WTC11 (cell line): ENCODE measurements at regions not wholly inside any gene's neighbourhood (a gene's known extent, or its start where the extent isn't known, plus 50 kb on each side); places are given as distances from the start of the nearest gene placed in this dataset.

Experiments used
- ATAC-seq: fragments of 200-7000 bp; cut with Tn5 transposase; 2 replicates; pipeline ENCODE4 v1.10.0; 2021; ENCODE audit warnings: mild to moderate bottlenecking, moderate library complexity
- CTCF ChIA-PET: fragments of 300-600 bp; sonication (Branson Sonifier 250); formaldehyde crosslinking; loops from one replicate; lab custom pipeline; 2021; ENCODE audit warnings: antibody characterized with exemption; lab: Charles Lee
- POLR2A ChIA-PET: fragments of 350-600 bp; sonication (Branson Sonifier 250); formaldehyde crosslinking; loops from one replicate; lab custom pipeline; 2021; ENCODE audit warnings: antibody characterized with exemption; lab: Charles Lee
- DNase-seq: peaks from one replicate; pipeline ENCODE4 v3.0.0; 2021; ENCODE audit warnings: low spot score
- H3K27ac Mint-ChIP-seq: 2 replicates; pipeline ENCODE4 v1.8.0; 2021; ENCODE audit warnings: mixed read lengths
- H3K27me3 Mint-ChIP-seq: 2 replicates; pipeline ENCODE4 v1.8.0; 2021; ENCODE audit warnings: low read depth, mild to moderate bottlenecking, moderate library complexity, mixed read lengths
- H3K36me3 Mint-ChIP-seq: 2 replicates; pipeline ENCODE4 v1.8.0; 2021; ENCODE audit warnings: mixed read lengths
- H3K4me1 Mint-ChIP-seq: 2 replicates; pipeline ENCODE4 v1.8.0; 2022; ENCODE audit warnings: mixed read lengths
- H3K4me3 Mint-ChIP-seq: 2 replicates; pipeline ENCODE4 v1.8.0; 2021; ENCODE audit warnings: mild to moderate bottlenecking, moderate library complexity, mixed read lengths
- H3K9me3 Mint-ChIP-seq: 2 replicates; pipeline ENCODE4 v1.8.0; 2021; ENCODE audit warnings: mixed read lengths
- CREB1 ChIP-seq: sonication (generic); formaldehyde crosslinking; IDR thresholded peaks from 2 replicates; pipeline ENCODE4 v1.8.0; 2023; ENCODE audit warnings: mild to moderate bottlenecking, missing genetic modification reagents
- CREM ChIP-seq: sonication (generic); formaldehyde crosslinking; IDR thresholded peaks from 2 replicates; pipeline ENCODE4 v1.8.1; 2022; ENCODE audit warnings: mild to moderate bottlenecking, missing genetic modification reagents, moderate library complexity
- ELF4 ChIP-seq: sonication (generic); formaldehyde crosslinking; IDR thresholded peaks from 2 replicates; pipeline ENCODE4 v1.8.1; 2022; ENCODE audit warnings: low read depth, mild to moderate bottlenecking, moderate library complexity, missing genetic modification reagents
- GTF2I ChIP-seq: fragments of 250-450 bp; sonication (Bioruptor Pico); conservative IDR thresholded peaks from 2 replicates; pipeline ENCODE4 v1.4.0; 2021; ENCODE audit warnings: mild to moderate bottlenecking
- MXD4 ChIP-seq: fragments of 250-450 bp; sonication (Bioruptor Pico); IDR thresholded peaks from 2 replicates; pipeline ENCODE4 v1.8.0; 2021; ENCODE audit warnings: mild to moderate bottlenecking, moderate library complexity, borderline replicate concordance
- MYBL2 ChIP-seq: sonication (generic); formaldehyde crosslinking; IDR thresholded peaks from 2 replicates; pipeline ENCODE4 v1.8.1; 2023; ENCODE audit warnings: mild to moderate bottlenecking, moderate library complexity, missing genetic modification reagents
- NFE2L1 ChIP-seq: sonication (generic); formaldehyde crosslinking; IDR thresholded peaks from 2 replicates; pipeline ENCODE4 v1.8.1; 2023; ENCODE audit warnings: missing genetic modification reagents
- NR1H2 ChIP-seq: sonication (generic); formaldehyde crosslinking; IDR thresholded peaks from 2 replicates; pipeline ENCODE4 v1.9.0; 2021; ENCODE audit warnings: mild to moderate bottlenecking, moderate library complexity, missing genetic modification reagents
- TEAD1 ChIP-seq: sonication (generic); formaldehyde crosslinking; IDR thresholded peaks from 2 replicates; pipeline ENCODE4 v1.8.0; 2022; ENCODE audit warnings: mild to moderate bottlenecking, missing genetic modification reagents
- TEAD4 ChIP-seq: sonication (generic); formaldehyde crosslinking; IDR thresholded peaks from 2 replicates; pipeline ENCODE4 v1.8.0; 2022; ENCODE audit warnings: mild to moderate bottlenecking, missing genetic modification reagents
- TF ChIP-seq, protein P1 (sequence below): fragments of 250-450 bp; sonication (Bioruptor Pico); IDR thresholded peaks from 2 replicates; pipeline ENCODE4 v1.8.0; 2021; ENCODE audit warnings: mild to moderate bottlenecking
- TF ChIP-seq, protein P2 (sequence below): sonication (generic); formaldehyde crosslinking; IDR thresholded peaks from 2 replicates; pipeline ENCODE4 v1.8.1; 2023; ENCODE audit warnings: mild to moderate bottlenecking, missing genetic modification reagents
- TF ChIP-seq, protein P3 (sequence below): sonication (generic); formaldehyde crosslinking; IDR thresholded peaks from 2 replicates; pipeline ENCODE4 v1.8.0; 2022; ENCODE audit warnings: mild to moderate bottlenecking, missing genetic modification reagents
- TF ChIP-seq, protein P4 (sequence below): sonication (generic); formaldehyde crosslinking; IDR thresholded peaks from 2 replicates; pipeline ENCODE4 v1.8.1; 2023; ENCODE audit warnings: mild to moderate bottlenecking, moderate library complexity, missing genetic modification reagents
- TF ChIP-seq, protein P5 (sequence below): sonication (generic); formaldehyde crosslinking; IDR thresholded peaks from 2 replicates; pipeline ENCODE4 v1.8.1; 2022; ENCODE audit warnings: mild to moderate bottlenecking, moderate library complexity, missing genetic modification reagents
- TF ChIP-seq, protein P6 (sequence below): sonication (generic); formaldehyde crosslinking; IDR thresholded peaks from 2 replicates; pipeline ENCODE4 v1.8.1; 2022; ENCODE audit warnings: missing genetic modification reagents, borderline replicate concordance
- TF ChIP-seq, protein P7 (sequence below): sonication (generic); formaldehyde crosslinking; conservative IDR thresholded peaks from 2 replicates; pipeline ENCODE4 v1.8.1; 2023; ENCODE audit warnings: mild to moderate bottlenecking, low read depth, missing genetic modification reagents, moderate library complexity
- TF ChIP-seq, protein P8 (sequence below): sonication (generic); formaldehyde crosslinking; IDR thresholded peaks from 2 replicates; pipeline ENCODE4 v1.8.1; 2022; ENCODE audit warnings: low read depth, mild to moderate bottlenecking, moderate library complexity, missing genetic modification reagents, borderline replicate concordance

DNA sequence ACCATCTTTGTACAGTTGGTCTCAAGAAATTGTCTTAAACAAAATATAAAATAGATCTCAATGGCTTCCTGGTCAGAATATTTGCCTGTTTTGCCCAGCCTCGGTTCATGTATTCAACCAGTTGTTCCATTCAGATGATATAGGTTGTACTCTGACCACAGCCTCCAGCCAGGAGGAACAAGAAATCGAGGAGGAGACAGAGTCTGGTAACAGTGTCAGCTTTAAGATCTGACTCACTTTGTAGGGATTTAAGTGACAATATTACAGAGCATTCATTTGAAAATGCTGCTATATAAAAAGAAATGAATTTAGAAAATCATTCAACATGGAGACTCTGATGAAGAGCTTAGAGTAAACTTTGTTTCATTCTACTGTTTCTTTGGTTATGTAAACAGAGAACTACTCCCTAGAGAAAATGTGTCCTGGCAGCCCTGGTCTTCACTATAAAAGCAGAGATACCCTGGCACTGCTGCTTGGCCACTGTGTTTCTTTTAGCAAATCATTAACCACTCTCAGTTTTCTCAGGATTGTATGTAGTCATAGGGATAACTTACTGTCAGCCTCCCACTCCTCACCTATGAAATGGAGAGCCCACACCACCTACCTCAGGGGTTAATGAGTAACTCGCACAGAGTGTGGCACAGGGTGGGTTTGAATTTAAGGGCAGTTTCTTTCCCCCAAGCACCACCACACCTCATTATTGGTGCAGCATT, 53.5 kb downstream of the PAGE2 start:
- POLR2A ChIA-PET, result interaction anchor here (0.6 kb wide), 1 partner anchor 220 kb away, joined by 3 read pairs; no protein-coding TSS in a partner anchor
- TF ChIP-seq, protein P1, sequence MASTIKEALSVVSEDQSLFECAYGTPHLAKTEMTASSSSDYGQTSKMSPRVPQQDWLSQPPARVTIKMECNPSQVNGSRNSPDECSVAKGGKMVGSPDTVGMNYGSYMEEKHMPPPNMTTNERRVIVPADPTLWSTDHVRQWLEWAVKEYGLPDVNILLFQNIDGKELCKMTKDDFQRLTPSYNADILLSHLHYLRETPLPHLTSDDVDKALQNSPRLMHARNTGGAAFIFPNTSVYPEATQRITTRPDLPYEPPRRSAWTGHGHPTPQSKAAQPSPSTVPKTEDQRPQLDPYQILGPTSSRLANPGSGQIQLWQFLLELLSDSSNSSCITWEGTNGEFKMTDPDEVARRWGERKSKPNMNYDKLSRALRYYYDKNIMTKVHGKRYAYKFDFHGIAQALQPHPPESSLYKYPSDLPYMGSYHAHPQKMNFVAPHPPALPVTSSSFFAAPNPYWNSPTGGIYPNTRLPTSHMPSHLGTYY (CRISPR knock-in tag), result no peak
- TF ChIP-seq MXD4 (CRISPR knock-in tag) (no peak), NFE2L1 (CRISPR knock-in tag) (no peak), ELF4 (CRISPR knock-in tag) (no peak), NR1H2 (CRISPR knock-in tag) (no peak), CREM (CRISPR knock-in tag) (no peak), CREB1 (CRISPR knock-in tag) (no peak), MYBL2 (CRISPR knock-in tag) (no peak), GTF2I (CRISPR knock-in tag) (no peak), TEAD1 (CRISPR knock-in tag) (no peak), TEAD4 (CRISPR knock-in tag) (no peak)
- TF ChIP-seq, protein P2, sequence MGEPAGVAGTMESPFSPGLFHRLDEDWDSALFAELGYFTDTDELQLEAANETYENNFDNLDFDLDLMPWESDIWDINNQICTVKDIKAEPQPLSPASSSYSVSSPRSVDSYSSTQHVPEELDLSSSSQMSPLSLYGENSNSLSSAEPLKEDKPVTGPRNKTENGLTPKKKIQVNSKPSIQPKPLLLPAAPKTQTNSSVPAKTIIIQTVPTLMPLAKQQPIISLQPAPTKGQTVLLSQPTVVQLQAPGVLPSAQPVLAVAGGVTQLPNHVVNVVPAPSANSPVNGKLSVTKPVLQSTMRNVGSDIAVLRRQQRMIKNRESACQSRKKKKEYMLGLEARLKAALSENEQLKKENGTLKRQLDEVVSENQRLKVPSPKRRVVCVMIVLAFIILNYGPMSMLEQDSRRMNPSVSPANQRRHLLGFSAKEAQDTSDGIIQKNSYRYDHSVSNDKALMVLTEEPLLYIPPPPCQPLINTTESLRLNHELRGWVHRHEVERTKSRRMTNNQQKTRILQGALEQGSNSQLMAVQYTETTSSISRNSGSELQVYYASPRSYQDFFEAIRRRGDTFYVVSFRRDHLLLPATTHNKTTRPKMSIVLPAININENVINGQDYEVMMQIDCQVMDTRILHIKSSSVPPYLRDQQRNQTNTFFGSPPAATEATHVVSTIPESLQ, result no peak
- TF ChIP-seq, protein P3, sequence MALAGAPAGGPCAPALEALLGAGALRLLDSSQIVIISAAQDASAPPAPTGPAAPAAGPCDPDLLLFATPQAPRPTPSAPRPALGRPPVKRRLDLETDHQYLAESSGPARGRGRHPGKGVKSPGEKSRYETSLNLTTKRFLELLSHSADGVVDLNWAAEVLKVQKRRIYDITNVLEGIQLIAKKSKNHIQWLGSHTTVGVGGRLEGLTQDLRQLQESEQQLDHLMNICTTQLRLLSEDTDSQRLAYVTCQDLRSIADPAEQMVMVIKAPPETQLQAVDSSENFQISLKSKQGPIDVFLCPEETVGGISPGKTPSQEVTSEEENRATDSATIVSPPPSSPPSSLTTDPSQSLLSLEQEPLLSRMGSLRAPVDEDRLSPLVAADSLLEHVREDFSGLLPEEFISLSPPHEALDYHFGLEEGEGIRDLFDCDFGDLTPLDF (CRISPR knock-in tag), result no peak
- TF ChIP-seq, protein P4, sequence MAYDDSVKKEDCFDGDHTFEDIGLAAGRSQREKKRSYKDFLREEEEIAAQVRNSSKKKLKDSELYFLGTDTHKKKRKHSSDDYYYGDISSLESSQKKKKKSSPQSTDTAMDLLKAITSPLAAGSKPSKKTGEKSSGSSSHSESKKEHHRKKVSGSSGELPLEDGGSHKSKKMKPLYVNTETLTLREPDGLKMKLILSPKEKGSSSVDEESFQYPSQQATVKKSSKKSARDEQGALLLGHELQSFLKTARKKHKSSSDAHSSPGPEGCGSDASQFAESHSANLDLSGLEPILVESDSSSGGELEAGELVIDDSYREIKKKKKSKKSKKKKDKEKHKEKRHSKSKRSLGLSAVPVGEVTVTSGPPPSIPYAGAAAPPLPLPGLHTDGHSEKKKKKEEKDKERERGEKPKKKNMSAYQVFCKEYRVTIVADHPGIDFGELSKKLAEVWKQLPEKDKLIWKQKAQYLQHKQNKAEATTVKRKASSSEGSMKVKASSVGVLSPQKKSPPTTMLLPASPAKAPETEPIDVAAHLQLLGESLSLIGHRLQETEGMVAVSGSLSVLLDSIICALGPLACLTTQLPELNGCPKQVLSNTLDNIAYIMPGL, result no peak
- TF ChIP-seq, protein P5, sequence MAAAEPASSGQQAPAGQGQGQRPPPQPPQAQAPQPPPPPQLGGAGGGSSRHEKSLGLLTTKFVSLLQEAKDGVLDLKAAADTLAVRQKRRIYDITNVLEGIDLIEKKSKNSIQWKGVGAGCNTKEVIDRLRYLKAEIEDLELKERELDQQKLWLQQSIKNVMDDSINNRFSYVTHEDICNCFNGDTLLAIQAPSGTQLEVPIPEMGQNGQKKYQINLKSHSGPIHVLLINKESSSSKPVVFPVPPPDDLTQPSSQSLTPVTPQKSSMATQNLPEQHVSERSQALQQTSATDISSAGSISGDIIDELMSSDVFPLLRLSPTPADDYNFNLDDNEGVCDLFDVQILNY (CRISPR knock-in tag), result no peak
- TF ChIP-seq, protein P6, sequence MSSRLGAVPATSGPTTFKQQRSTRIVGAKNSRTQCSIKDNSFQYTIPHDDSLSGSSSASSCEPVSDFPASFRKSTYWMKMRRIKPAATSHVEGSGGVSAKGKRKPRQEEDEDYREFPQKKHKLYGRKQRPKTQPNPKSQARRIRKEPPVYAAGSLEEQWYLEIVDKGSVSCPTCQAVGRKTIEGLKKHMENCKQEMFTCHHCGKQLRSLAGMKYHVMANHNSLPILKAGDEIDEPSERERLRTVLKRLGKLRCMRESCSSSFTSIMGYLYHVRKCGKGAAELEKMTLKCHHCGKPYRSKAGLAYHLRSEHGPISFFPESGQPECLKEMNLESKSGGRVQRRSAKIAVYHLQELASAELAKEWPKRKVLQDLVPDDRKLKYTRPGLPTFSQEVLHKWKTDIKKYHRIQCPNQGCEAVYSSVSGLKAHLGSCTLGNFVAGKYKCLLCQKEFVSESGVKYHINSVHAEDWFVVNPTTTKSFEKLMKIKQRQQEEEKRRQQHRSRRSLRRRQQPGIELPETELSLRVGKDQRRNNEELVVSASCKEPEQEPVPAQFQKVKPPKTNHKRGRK (CRISPR knock-in tag), result no peak
- TF ChIP-seq, protein P7, sequence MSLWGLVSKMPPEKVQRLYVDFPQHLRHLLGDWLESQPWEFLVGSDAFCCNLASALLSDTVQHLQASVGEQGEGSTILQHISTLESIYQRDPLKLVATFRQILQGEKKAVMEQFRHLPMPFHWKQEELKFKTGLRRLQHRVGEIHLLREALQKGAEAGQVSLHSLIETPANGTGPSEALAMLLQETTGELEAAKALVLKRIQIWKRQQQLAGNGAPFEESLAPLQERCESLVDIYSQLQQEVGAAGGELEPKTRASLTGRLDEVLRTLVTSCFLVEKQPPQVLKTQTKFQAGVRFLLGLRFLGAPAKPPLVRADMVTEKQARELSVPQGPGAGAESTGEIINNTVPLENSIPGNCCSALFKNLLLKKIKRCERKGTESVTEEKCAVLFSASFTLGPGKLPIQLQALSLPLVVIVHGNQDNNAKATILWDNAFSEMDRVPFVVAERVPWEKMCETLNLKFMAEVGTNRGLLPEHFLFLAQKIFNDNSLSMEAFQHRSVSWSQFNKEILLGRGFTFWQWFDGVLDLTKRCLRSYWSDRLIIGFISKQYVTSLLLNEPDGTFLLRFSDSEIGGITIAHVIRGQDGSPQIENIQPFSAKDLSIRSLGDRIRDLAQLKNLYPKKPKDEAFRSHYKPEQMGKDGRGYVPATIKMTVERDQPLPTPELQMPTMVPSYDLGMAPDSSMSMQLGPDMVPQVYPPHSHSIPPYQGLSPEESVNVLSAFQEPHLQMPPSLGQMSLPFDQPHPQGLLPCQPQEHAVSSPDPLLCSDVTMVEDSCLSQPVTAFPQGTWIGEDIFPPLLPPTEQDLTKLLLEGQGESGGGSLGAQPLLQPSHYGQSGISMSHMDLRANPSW (CRISPR knock-in tag), result no peak
- TF ChIP-seq, protein P8, sequence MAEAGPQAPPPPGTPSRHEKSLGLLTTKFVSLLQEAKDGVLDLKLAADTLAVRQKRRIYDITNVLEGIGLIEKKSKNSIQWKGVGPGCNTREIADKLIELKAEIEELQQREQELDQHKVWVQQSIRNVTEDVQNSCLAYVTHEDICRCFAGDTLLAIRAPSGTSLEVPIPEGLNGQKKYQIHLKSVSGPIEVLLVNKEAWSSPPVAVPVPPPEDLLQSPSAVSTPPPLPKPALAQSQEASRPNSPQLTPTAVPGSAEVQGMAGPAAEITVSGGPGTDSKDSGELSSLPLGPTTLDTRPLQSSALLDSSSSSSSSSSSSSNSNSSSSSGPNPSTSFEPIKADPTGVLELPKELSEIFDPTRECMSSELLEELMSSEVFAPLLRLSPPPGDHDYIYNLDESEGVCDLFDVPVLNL, result no peak
- Mint-ChIP-seq H3K27me3 (no peaks in the 10 kb centered on the region), H3K9me3 (peaks cover 6% of the 10 kb centered on the region; the same call in 1 of the 2 replicates), H3K4me3 (no peak overlapping the region), H3K36me3 (peaks cover 3% of the 10 kb centered on the region; the same call in 1 of the 2 replicates), H3K27ac (no peak overlapping the region), H3K4me1 (peaks cover 9% of the 10 kb centered on the region)
- ATAC-seq (no peak), DNase-seq (no peak)
- CTCF ChIA-PET, result no interaction called here
